HL-60 (cell line): ENCODE measurements at regions not wholly inside any gene's neighbourhood (a gene's known extent, or its start where the extent isn't known, plus 50 kb on each side); places are given as distances from the start of the nearest gene placed in this dataset.

Experiments used
- POLR2AphosphoS5 ChIP-seq: IDR thresholded peaks from 2 replicates; pipeline ENCODE4 v1.6.1; 2012; ENCODE audit warnings: low read depth
- TF ChIP-seq, protein P1 (sequence below): IDR thresholded peaks from one replicate; pipeline ENCODE4 v1.5.1; 2011; ENCODE audit warnings: low read length, control low read depth, inconsistent platforms; ENCODE audit not compliant: insufficient read depth

DNA sequence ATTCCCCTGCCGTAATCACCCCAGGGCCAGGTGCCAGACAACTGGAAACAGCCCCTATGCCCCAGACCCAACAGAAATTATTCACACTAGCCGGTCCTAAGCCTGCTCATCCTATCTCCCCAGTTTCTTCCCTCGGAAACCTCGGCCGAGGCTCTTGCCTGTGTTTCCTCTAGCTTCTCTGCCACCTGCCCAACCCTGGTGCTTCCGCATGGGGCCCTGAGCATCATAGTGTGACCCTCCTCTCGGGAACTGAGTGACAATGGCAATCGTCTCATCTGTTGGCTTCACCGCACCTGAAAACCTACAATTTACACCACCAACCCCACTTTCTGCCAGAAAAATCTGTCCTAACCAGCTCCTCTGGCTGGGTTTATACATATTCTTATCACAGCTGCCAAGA, 257.3 kb downstream of the SOD2 start:
- TF ChIP-seq, protein P1, sequence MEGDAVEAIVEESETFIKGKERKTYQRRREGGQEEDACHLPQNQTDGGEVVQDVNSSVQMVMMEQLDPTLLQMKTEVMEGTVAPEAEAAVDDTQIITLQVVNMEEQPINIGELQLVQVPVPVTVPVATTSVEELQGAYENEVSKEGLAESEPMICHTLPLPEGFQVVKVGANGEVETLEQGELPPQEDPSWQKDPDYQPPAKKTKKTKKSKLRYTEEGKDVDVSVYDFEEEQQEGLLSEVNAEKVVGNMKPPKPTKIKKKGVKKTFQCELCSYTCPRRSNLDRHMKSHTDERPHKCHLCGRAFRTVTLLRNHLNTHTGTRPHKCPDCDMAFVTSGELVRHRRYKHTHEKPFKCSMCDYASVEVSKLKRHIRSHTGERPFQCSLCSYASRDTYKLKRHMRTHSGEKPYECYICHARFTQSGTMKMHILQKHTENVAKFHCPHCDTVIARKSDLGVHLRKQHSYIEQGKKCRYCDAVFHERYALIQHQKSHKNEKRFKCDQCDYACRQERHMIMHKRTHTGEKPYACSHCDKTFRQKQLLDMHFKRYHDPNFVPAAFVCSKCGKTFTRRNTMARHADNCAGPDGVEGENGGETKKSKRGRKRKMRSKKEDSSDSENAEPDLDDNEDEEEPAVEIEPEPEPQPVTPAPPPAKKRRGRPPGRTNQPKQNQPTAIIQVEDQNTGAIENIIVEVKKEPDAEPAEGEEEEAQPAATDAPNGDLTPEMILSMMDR = no peak
- no peak for TF ChIP-seq POLR2AphosphoS5
